Renal cortical epithelial cell (primary cell): ENCODE measurements at regions not wholly inside any gene's neighbourhood (a gene's known extent, or its start where the extent isn't known, plus 50 kb on each side); places are given as distances from the start of the nearest gene placed in this dataset.

ENCODE experiments used
- DNase-seq: peaks from one replicate; pipeline ENCODE4 v3.0.0-alpha.2; 2011; ENCODE audit warnings: low read depth

DNA sequence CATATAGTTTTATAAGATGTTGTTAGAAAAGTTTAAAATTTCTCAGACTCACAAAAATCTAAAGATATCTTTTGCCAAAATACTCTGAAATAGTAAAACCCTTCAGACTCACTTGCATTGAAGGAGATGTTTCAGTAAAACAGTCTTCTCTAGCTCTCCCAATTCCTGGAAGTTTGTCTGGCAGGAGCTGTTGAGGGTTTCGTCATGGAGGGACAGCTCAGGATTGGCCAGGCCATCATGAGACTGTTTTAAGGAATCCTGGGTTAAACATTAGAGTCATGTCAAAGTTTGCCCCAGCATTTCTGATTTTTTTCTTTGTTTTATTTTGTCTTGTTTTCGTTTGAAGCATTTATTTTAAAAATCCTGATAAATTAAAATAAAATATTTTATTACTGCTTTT is 293.8 kb upstream of the PBX1 start:
- no peak for DNase-seq

DNA sequence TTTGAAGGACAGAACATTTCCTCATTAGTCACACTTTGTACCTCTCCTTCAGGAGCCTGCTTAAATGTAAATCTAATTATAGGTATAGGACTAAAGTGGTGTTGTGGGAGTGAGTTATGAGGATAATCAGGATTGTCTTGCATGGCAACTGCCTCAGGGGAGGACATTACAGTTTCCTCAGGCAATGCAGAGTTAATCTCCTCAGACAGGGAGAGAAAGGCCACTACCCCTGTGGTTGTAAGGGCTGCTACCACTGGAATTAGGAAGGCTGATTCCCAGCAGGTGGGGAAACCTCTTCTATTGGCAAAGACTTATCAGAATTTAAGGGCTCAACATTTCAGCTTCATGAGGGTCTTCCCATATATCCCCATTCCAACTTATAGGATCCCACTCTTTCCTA is 286.8 kb upstream of the PBX1 start:
- no peak for DNase-seq

DNA sequence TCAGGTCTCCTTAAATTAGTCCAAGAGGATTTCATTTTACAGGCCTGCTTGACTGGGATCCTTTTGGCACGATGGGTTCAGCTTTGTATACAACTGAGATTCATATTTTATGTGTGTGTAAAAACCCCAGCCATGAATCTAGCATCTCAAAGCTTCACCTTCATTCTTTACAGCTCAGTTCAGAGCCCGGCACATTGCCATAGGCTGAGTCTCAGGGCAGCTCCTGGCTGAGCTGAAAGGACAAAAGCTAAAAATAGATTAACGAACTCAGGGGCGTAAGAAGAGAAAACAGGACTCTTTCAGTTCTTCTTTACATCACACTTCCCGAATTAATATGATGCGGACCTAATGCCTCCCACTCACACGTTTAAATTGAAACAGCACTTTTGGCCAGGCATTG is 262.8 kb upstream of the PBX1 start:
- DNase-seq, result no peak

DNA sequence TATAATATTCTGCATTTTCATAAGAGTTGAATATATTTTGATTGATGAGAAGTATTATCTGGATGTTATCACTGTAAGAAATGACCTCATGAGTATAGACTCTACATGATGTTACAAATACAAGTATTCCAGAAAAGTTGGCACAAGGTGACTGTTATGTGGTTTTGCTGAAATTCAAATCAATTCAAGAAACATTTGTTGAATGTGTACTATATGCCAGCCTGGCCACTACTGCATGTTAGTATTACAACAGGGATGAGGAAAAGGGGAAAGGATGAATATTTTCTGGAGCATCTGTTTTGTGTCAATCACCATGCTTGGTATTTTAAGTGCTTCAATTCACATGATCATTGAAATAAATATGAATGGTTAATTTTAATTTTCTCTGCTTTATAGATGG is 250.9 kb upstream of the PBX1 start:
- DNase-seq, result no peak

DNA sequence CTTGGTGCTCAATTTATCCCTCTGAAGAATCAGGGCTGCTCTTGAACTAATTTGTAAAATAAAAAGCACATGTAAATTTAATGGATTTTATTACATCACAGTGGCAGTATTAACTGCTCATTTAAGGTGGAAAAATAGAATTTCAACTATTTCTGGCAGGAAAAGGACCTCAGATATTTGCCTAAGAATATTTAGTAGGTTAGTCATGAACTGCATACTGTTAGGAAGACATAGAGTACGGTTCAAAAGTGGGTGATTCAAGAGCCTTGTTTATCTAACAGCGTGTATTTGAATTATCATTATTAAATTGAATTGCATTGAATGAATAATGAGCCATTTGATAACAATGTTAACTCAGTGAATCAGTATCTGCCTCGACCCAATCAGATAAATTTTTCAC is 248.8 kb upstream of the PBX1 start:
- DNase-seq, result no peak

DNA sequence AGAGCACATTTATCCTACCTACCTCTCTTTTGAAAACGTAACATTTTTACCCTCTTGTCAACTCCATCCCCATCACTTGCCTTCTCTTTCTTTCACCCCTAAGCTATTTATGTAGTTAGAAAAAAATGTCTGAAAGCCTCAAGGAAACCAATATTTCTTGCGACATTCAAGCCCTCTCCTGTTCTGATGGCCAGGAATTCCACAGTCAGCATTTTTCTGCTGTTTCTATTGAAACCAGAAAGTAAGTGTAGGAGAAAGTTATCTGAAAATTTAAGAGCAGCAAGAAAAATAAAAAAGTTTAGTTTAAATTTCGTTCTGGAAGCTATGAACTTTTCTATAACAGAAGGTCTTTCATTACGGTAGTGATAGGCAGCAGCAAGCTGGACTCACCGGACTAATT is 247.6 kb upstream of the PBX1 start:
- no peak for DNase-seq

DNA sequence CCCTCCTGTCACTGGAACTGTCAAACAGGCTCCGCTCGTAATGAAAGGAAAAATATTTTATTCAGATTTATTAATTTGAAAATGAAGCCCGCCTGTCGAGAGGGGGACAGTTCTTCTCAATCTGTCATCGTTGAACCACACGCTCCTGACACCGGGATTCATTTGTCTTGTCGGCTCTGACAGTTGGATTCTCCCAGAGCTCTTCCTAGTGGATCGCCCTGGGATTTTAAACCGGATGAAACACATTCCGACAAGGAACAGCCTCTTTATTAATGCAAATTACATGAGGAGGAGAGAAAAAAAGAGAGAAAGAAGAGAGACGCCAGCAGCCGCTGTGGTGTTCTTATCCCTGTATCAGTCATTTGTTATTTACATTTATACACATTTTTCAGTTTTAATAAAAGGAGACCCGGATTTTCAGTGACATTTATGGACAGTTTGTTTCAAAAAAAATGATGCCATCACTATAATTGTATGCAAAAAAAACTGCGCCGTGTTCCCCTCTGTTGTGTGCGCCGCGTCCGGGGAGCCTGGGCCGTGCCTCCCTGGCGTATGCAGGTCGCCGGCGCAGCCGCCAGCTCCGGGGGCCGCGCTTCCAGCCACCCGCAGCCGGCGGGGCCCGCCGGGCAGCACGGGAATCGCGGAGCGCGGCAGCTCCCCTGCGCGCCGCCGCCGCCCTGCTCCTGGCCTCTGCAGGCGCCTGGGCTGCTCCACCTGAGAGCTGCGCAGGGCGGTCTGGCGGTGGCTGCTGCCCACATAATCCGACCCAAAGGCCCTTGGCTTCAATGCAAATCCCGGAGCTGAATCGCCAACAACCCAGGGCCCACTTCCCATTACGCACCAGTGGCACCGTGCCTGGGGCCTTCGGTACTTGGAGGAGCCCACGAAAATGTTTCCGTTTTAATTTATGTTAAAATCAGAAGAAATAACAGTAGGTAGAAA is 237.9 kb upstream of the PBX1 start:
- DNase-seq, result no peak

DNA sequence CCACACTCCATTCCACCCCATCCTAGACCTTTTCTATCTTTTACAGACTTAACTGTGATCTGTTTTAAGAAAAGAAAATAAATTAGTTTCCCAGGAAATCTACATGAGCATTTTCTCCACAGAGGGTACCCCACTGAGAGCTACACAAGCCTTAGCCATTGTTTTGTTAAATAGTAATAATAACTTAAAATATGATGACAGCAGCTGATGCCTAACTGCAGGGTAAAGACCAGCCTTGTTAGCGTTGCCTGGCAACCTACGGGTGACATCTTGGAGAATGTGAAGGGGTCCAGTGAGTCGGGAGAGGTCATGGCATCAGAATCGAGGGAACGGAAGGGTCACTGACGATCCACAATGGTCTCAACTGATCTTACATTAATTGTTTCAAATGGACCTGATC is 233.2 kb upstream of the PBX1 start:
- DNase-seq, result no peak

DNA sequence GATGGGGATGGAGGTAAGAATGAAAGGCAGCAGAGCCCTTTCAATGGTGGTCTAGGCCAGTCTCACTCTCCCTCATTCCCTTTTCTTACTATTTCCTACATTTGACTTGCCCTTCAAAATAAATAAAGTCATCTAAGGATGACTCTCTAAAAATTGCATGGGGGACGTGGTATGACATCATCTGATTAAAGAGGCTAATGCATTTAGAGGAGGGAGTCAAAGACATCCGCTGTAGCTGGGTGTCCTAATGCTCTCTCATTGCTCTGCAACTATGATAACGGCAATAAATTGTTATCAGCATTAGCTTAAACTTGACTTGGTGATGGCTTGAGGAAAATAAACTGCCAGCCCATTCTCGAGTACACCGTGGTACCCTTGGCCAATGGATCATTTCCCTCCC is 225.6 kb upstream of the PBX1 start:
- DNase-seq, result no peak

DNA sequence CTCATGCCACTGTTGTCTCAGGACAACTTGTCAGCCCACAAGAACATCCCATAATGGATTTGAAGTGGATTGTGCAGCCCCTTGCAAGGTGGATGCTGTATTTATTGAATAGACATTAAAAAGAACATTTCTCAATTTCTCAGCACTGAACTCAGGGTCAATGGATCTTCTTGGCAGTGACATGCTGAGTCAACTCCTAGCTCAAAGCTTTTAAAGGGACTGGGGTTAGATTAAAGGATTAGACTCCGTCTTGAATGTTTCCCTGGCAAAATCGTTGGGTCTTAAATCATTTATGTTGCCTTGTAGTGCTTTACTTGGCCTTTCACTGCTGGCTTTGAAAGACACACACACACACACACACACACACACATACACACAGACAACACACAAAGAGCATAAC is 221.6 kb upstream of the PBX1 start:
- no peak for DNase-seq

DNA sequence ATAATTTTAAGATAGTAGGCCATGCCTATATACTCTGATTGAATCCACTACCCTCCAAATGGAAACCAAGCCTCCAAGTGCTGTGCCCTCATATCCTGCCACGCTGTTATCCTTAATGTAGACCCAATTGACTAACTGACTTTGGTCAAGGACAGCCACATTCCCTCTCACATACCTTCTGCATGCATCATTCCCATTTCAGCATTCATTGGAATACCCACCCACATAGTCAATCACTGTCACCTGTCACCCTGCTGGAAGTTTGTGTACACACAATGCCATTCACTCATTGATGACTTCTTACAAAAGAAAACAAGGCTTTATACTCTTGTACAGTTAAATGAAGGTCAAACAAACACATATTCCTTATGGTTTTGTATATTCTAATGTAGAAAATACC is 221.1 kb upstream of the PBX1 start:
- peak; percentile 18 for DNase-seq

DNA sequence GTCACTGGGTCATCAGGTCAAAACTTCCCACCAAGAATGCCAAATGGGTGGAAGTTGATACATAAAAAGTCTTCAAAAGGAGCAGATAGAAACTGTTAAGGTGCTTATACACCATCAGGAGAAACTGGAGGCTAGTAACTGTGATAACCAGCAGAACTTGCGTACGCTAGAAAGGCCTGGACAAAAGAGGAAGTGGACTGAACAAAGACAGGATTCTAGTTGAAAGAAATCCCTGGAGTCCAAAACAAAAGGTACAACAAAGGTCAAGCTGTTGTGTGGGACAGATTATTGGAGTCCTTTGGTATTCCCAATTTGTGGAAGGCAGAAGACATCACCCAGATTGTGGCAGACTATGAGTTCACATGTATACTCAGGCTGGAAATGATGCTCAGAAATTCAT is 215.8 kb upstream of the PBX1 start:
- DNase-seq, result no peak

DNA sequence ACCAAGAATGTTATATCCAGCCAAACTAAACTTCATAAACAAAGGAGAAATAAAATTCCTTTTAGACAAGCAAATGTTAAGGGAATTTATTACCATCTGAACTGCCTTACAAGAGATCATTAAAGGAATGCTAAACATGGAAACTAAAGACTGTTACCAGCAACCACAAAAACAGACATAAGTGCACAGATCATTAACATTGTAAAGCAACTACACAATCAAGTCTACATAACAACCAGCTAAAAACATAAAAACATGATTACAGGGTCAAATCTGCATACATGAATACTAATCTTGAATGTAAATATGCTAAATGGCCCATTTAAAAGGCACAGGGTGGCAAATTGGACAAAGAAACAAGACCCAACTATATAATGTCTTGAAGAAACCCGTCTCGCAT is 211.0 kb upstream of the PBX1 start:
- no peak for DNase-seq

DNA sequence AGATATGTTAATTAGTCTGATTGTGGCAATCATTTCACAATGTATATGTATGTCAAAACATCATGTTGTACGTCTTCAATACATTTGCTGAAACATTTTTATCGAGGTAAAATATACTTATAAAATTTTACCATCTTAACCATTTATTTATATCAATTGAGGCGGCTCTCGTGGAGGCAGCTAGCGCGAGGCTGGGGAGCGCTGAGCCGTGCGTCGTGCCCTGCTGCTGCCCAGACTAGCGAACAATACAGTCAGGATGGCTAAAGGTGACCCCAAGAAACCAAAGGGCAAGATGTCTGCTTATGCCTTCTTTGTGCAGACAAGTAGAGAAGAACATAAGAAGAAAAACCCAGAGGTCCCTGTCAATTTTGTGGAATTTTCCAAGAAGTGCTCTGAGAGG is 202.5 kb upstream of the PBX1 start:
- DNase-seq, result no peak

DNA sequence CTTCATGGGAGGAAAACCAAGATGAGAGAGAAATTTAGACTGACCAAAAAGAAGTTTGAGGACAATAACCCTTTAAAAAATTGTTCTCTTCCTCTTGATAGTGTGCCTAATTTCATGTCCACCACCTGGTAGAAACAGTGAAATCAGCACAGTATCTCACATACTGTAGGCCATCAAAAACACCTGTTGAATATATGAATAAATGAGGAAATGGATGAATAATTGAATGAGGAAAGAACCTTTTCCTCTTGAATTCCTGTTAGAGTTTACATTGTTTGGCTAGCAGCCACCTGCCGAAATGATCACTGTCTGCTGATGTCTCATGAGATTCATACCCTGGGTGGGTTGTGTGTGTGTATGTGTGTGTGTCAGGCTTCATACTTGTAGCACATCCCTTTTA is 198.7 kb upstream of the PBX1 start:
- no peak for DNase-seq

DNA sequence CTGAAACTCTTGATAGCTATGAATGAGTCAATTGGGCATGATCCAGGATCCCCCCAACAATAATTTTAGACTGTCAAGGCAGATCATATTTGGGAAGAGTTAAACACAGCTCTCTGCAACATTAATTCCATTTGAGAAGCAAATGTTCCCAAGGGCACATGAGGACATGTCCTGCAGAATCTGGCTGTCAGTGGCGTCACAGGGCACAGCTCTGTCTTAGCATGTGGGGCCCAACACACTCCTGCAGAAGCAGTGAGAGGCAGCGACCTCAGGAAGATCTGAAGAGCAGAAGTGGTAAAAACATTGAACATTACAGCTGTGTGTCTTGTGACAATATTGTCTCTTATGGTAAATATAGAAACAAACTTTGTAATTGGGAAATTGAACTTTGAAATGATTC is 197.1 kb upstream of the PBX1 start:
- DNase-seq, result no peak

DNA sequence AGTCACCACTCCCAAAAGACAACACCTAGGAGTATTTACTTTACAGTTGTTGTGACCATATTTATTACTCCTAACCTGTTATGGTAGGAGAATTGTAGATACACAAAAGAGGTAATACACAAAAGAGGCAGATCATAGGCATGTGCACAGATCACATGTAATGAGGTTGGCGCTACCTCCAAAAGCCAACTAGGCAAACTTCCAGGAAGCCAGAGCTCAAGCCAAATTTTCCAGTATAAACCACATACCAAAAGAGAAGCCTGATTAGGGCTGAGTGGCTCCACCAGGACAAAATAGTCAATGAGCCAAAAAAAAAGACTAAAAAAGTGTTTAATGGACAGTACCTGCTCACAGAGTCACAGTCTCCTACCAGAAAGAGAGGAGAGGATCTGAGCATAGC is 195.0 kb upstream of the PBX1 start:
- DNase-seq, result no peak

DNA sequence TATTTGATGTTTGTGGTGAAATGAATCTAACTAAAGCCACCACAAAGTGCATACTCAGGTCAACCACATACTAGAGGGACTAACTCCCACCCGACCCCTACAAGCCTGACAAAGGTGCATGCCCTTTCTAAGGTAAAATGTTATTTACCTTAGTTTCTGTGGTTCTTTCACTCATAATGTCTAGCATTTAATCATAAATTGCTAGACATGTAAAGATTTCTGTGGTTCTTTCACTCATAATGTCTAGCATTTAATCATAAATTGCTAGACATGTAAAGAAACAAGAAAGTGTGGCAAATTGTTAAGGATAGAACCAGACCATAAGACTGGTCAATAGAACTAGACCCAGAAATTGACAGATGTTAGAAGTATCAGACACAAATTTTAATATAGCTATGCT is 193.0 kb upstream of the PBX1 start:
- DNase-seq, result no peak

DNA sequence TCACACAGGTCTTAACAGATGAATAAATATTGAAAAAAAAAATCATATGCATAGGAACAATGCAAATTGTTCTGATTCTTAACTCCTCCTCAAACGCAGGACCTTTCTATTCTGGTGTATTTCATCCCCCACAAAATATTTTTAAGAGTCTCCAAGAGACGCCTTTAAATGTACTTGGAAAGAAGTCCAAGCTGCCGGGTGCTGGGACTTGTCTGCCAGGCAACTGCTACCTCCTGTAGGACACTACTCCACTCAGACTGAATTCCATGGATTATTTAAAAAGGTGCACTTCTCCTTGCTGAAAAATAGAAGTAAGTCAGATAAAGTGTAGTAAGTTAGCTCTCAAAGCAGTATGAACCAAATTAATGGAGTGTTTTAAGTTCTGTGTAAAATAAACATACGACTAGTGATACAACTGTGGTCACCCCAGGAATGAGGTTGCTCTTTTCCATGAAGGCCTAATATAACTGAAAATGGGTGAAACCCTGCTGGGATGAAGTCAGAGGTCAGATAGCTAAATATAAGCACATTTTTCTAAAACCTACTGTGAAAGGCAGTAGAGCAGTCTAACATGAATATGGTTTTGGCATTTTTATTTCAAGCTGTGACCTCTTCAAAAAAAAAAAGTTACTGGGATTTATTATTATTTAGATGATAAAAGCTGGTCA is 189.2 kb upstream of the PBX1 start:
- DNase-seq, result no peak

DNA sequence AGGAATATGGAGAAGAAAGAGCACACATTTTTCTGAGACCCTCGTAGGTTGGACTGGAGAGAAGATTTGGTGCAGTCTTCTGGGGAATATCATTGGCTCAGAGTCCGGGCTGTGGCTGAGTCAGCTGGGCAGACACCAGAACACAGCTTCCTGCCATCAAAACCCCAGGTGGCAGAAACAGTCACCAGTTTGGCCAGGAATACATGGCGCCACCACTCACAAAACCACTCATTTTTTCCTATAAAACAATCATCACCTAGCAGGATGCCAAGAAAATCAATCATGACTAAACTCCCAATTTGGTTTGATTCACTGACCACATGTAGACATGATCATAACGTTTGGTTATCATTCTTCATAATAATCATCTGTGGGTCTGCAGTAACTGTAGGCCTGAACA is 178.1 kb upstream of the PBX1 start:
- DNase-seq, result no peak

DNA sequence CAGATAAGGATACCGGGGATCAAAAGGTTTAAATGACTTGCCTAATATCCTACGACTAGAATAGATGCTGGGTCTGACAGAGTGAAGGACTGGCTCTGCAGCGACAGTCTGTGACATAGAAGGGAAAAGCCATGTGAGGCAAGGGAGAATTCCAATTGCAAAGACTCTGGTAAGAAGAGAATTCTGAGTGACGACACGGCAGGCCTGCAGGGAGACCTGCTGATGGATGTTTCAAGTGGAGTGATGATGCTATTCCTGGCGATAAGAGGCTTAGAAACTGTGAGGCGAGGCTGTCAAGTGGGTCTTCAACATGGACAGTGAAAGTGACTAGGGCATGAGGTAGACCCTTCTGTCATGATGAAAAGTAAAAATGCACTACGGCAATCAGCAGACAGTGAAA is 176.6 kb upstream of the PBX1 start:
- no peak for DNase-seq

DNA sequence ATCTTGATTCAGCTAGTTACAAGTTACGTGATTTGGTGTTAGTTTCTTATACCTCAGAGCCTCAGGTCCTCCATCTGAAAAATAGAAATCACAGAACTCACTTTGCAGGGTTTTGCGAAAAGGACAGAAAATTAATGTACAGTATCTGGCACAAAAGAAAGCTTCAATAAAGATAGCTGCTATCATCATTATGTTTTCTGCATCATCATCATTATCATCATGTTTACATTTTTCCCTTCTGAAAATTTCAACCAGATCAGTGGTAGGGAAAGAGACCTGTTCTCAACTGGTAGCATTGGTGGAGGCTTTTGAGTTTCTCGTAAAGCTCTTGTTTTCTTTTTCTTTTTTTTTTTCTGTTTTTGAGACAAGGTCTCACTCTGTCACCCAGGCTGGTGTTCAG is 174.7 kb upstream of the PBX1 start:
- DNase-seq, result no peak

DNA sequence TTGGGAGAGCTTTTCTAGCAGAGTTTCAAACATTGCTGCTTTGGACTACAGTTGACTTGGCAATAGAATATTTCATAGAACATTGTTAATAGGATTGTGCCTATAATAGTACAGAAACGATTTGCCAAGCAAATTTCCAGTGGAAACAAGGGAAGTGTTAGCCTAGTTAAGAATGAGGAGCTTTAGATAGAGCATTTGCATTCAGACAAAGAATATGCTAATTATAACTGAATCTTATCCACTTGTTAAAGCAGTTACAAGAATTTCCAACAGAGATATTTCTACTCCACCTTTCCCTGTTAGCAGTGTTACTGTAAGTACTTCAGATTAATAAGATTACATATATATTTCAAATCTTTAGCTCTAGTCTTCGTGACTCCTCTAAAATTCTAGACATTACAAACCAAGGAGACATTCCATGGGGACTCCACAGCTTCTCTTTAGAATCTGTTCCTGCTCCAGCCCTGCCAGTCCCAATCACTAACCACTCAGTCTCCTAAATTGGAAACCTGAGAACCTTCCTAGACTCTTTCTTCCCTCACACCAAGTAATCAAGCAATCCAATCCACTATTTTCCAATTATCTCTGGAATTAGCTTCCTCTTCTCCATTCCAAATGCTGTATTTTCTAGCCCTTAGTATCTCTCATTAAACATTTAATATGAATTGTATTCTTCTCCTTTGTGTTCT is 141.8 kb upstream of the PBX1 start:
- DNase-seq, result no peak
